HepG2 (cell line): ENCODE measurements at regions not wholly inside any gene's neighbourhood (a gene's known extent, or its start where the extent isn't known, plus 50 kb on each side); places are given as distances from the start of the nearest gene placed in this dataset.
"Not testable (repeated sequence)": the region's sequence is repeated elsewhere in the genome, so short reads cannot be mapped to it uniquely, and the experiment has no call there.

Experiments used
- CBX1 ChIP-seq: IDR thresholded peaks from one replicate; pipeline ENCODE4 v1.6.1; 2016; ENCODE audit warnings: antibody characterized with exemption, low read depth
- CTCF ChIP-seq: sonication (generic); formaldehyde crosslinking; IDR thresholded peaks from 2 replicates; pipeline ENCODE4 v1.5.0; 2020; ENCODE audit warnings: mild to moderate bottlenecking, missing genetic modification reagents, moderate library complexity
- ELK4 ChIP-seq: sonication (generic); formaldehyde crosslinking; IDR thresholded peaks from 2 replicates; pipeline ENCODE4 v1.9.0; 2021; ENCODE audit warnings: missing genetic modification reagents, borderline replicate concordance
- MIER3 ChIP-seq: IDR thresholded peaks from 2 replicates; pipeline ENCODE4 v1.6.1; 2016; ENCODE audit warnings: missing compliant biosample characterization, borderline replicate concordance
- NCOA1 ChIP-seq: sonication (generic); formaldehyde crosslinking; IDR thresholded peaks from 2 replicates; pipeline ENCODE4 v1.9.0; 2021; ENCODE audit warnings: missing genetic modification reagents
- NR2F2 ChIP-seq: IDR thresholded peaks from 2 replicates; pipeline ENCODE4 v1.6.1; 2012; ENCODE audit warnings: low read depth, inconsistent platforms, borderline replicate concordance
- POLR2A ChIP-seq, 2 experiments: IDR thresholded peaks; 2 replicates each; pipeline ENCODE4 v1.6.1; 2011; ENCODE audit warnings: low read depth in 2 of 2, low read length in 2 of 2, mild to moderate bottlenecking in 1 of 2, moderate library complexity in 1 of 2; ENCODE audit not compliant: insufficient read depth in 1 of 2
- ZNF430 ChIP-seq: sonication (generic); formaldehyde crosslinking; IDR thresholded peaks from 2 replicates; pipeline ENCODE4 v1.9.0; 2021; ENCODE audit warnings: mild to moderate bottlenecking, missing genetic modification reagents

- TF ChIP-seq ELK4 (CRISPR knock-in tag); ZNF430 (CRISPR knock-in tag); POLR2A (IDR thresholded peaks at IDR 0.05; ENCODE audit: insufficient read depth in 1 of 2, low read depth in 2 of 2, low read length in 2 of 2); NCOA1 (CRISPR knock-in tag); NR2F2; MIER3 (CRISPR knock-in tag); CBX1; CTCF: not testable (repeated sequence)
These were observed 1561.8 kb downstream of the RPIA start for GRCh38 chr2:90253306-90253705.
